ENCODE measurements at regions not wholly inside any gene's neighbourhood (a gene's known extent, or its start where the extent isn't known, plus 50 kb on each side); places are given as distances from the start of the nearest gene placed in this dataset.

DNA sequence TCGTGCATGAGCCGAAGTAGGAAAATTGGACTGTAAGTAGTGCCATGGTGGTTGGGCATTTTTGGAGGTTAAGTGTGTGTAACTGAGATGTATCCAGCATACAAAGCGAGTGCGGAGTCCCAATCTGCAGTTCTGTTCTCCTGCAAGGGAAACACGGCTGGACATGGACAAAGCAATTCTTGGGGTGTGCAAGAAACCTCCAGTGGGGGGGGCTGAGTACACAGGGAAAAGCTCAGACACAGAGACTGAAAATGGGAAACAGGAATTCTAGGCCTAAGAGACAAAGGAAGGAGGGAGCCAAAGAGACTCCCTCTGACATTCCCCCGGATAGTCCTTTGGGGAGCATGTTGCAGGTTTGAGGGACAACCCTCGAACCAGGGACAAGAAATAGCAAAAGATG, 83.2 kb upstream of the PLSCR4 start:
- Histone ChIP-seq H3K4ac (ENCODE audit: low read depth, low read length) (no peak overlapping the region), H2AFZ (ENCODE audit: low read length) (no peak overlapping the region), H2BK12ac (ENCODE audit: insufficient read length, low read depth, low read length) (no peak overlapping the region), H3T11ph (ENCODE audit: low read length) (no peak overlapping the region), H4K20me1 (ENCODE audit: control insufficient read depth, insufficient read depth, insufficient read length) (no peaks in the 10 kb centered on the region), H3K18ac (ENCODE audit: insufficient read length, low read depth, low read length) (no peak overlapping the region), H4K91ac (ENCODE audit: insufficient read length, low read depth, low read length) (no peak overlapping the region), H4K5ac (ENCODE audit: insufficient read length, low read depth, low read length) (no peak overlapping the region), H3K4me1 (ENCODE audit: insufficient read depth, low read length) (no peaks in the 10 kb centered on the region), H2BK20ac (ENCODE audit: low read depth, low read length, poor library complexity, severe bottlenecking) (no peak overlapping the region), H3K23ac (ENCODE audit: insufficient read length, low read depth, low read length) (no peak overlapping the region), H3K56ac (ENCODE audit: insufficient read length, low read depth, low read length) (no peak overlapping the region), H3K79me2 (ENCODE audit: insufficient read depth, low read length) (no peaks in the 10 kb centered on the region), H3K4me2 (ENCODE audit: insufficient read depth, insufficient read length, low read length) (no peak overlapping the region), H2BK5ac (ENCODE audit: insufficient read length, low read length) (no peak overlapping the region), H2BK120ac (ENCODE audit: low read depth, low read length, poor library complexity, severe bottlenecking) (no peak overlapping the region), H3K9me3 (ENCODE audit: control insufficient read depth, low read depth, low read length) (no peaks in the 10 kb centered on the region), H3K9ac (ENCODE audit: extremely low read depth, insufficient read length, low read length) (no peak overlapping the region), H2AK5ac (ENCODE audit: insufficient read length, low read length) (no peak overlapping the region), H3K27me3 (ENCODE audit: insufficient read depth, low read length) (no peaks in the 10 kb centered on the region), H4K8ac (replicated peaks; ENCODE audit: insufficient read length, low read depth, low read length) (no peak overlapping the region), H3K79me1 (ENCODE audit: insufficient read depth, low read depth, low read length, poor library complexity, severe bottlenecking) (no peaks in the 10 kb centered on the region), H3K23me2 (ENCODE audit: insufficient read length, low read depth, low read length, poor library complexity, severe bottlenecking) (no peaks in the 10 kb centered on the region), H2BK15ac (ENCODE audit: low read depth, low read length) (no peak overlapping the region), H3K14ac (ENCODE audit: insufficient read depth, low read length) (no peak overlapping the region), H3K27ac (ENCODE audit: insufficient read length, low read depth, low read length) (no peak overlapping the region)
- 0 out of 3 replicates have a peak, but pooled peaks have one; percentile 28 for TF ChIP-seq CTCF (conservative IDR thresholded peaks at IDR 0.05)
- H3K4me1 Mint-ChIP-seq = no peaks in the 10 kb centered on the region; a peak in 1 of 4 replicates
- peaks cover 0 to 11% (median 3%) of the 10 kb centered on the region in 3 experiments; a peak in 4 of 7 replicates for H3K36me3 Mint-ChIP-seq (ENCODE audit: insufficient read depth in 1 of 3, low read depth in 3 of 3)
- H3K27ac Mint-ChIP-seq = peak overlapping the region in 1 of 3 experiments; percentile 53; a peak in 2 of 7 replicates
- no CpG with 5 or more reads among the region's 7 CpGs for WGBS (ENCODE audit: extremely low coverage, insufficient read length, low lambda C conversion rate)
- no peak overlapping the region for H3K4me3 Mint-ChIP-seq
- no peak for DNase-seq
- no peaks in the 10 kb centered on the region for H3K27me3 Mint-ChIP-seq (ENCODE audit: low read depth)
- peaks cover 5 to 7% of the 10 kb centered on the region in 2 experiments; a peak in 3 of 5 replicates for H3K9me3 Mint-ChIP-seq

All from H9 (cell line).